CD4-positive, alpha-beta T cell (primary cell): ENCODE measurements at regions not wholly inside any gene's neighbourhood (a gene's known extent, or its start where the extent isn't known, plus 50 kb on each side); places are given as distances from the start of the nearest gene placed in this dataset.

Experiments used
- ATAC-seq: fragments of 200-7000 bp; cut with Tn5 transposase; one replicate; pipeline ENCODE4 v1.10.0; 2022; ENCODE audit warnings: mild to moderate bottlenecking; ENCODE audit not compliant: poor library complexity
- CTCF ChIA-PET: fragments of 350-600 bp; sonication (Branson Sonifier 250); formaldehyde crosslinking; loops from one replicate; lab custom pipeline; 2021; ENCODE audit warnings: antibody characterized with exemption, inconsistent platforms; lab: Charles Lee
- POLR2A ChIA-PET: fragments of 350-600 bp; sonication (Branson Sonifier 250); formaldehyde crosslinking; loops from one replicate; lab custom pipeline; 2021; ENCODE audit warnings: antibody characterized with exemption, inconsistent platforms; lab: Charles Lee
- DNase-seq, 14 experiments: peaks; one replicate each; pipeline ENCODE4 v3.0.0-alpha.2; 2013 to 2020; ENCODE audit warnings: mixed read lengths in 2 of 14
- H3K27ac ChIP-seq, 2 donors: one replicate each; pipeline versions ENCODE4 v1.5.1 to v1.7.0; 2013; ENCODE audit warnings: low read length in 2 of 2, low read depth in 1 of 2, mild to moderate bottlenecking in 1 of 2
- H3K27me3 ChIP-seq, 2 experiments: 1 replicate in 1 of 2; 2 replicates in 1 of 2; pipeline versions ENCODE4 v1.6.1 to v1.7.0; 2013; ENCODE audit warnings: low read length in 2 of 2, control low read depth in 1 of 2, mild to moderate bottlenecking in 1 of 2, moderate library complexity in 1 of 2; ENCODE audit not compliant: insufficient read depth in 2 of 2, control insufficient read depth in 1 of 2
- H3K36me3 ChIP-seq: one replicate; pipeline ENCODE4 v1.6.1; 2013; ENCODE audit warnings: low read length, control low read depth; ENCODE audit not compliant: insufficient read depth
- H3K4me1 ChIP-seq: one replicate; pipeline ENCODE4 v1.6.1; 2013; ENCODE audit warnings: low read length, control low read depth; ENCODE audit not compliant: insufficient read depth
- H3K4me3 ChIP-seq: one replicate; pipeline ENCODE4 v1.5.1; 2013; ENCODE audit warnings: mild to moderate bottlenecking, low read length, moderate library complexity
- H3K9me3 ChIP-seq, 2 experiments: 1 replicate in 1 of 2; 2 replicates in 1 of 2; pipeline versions ENCODE4 v1.6.1 to v1.7.0; 2013; ENCODE audit warnings: low read length in 2 of 2, mild to moderate bottlenecking in 2 of 2, control low read depth in 1 of 2, moderate library complexity in 1 of 2; ENCODE audit not compliant: control insufficient read depth in 1 of 2, insufficient read depth in 1 of 2
- H3K27ac Mint-ChIP-seq: one replicate; pipeline ENCODE4 v1.8.0; 2020; ENCODE audit warnings: mixed read lengths
- H3K27me3 Mint-ChIP-seq: one replicate; pipeline ENCODE4 v1.8.0; 2021; ENCODE audit warnings: mixed read lengths
- H3K36me3 Mint-ChIP-seq: one replicate; pipeline ENCODE4 v1.8.0; 2021; ENCODE audit warnings: low read depth, mixed read lengths
- H3K4me1 Mint-ChIP-seq: one replicate; pipeline ENCODE4 v1.8.0; 2021; ENCODE audit warnings: low read depth, mixed read lengths
- H3K4me3 Mint-ChIP-seq: one replicate; pipeline ENCODE4 v1.8.0; 2020; ENCODE audit warnings: mild to moderate bottlenecking, mixed read lengths
- H3K9me3 Mint-ChIP-seq: one replicate; pipeline ENCODE4 v1.8.0; 2020; ENCODE audit warnings: mixed read lengths
- intact Hi-C, 2 experiments: fragments of 100-400 bp; cut with DNase I in 1 of 2; cut with micrococcal nuclease in 1 of 2; formaldehyde crosslinking; loops; one replicate each; pipeline versions ENCODE4 v1.15.1 to v1.9.0; 2023 to 2025; cut with DNase I, micrococcal nuclease
- TF ChIP-seq, protein P1 (sequence below): fragments of 200-600 bp; IDR thresholded peaks from one replicate; pipeline ENCODE4 v1.8.0; 2022; ENCODE audit warnings: antibody characterized with exemption, mild to moderate bottlenecking

- Histone ChIP-seq H3K27me3 (no peaks in the 10 kb centered on the region), H3K27ac (no peak overlapping the region), H3K9me3 (no peaks in the 10 kb centered on the region), H3K4me1 (no peaks in the 10 kb centered on the region), H3K36me3 (no peaks in the 10 kb centered on the region), H3K4me3 (no peak overlapping the region)
- Mint-ChIP-seq H3K9me3 (peaks cover 2% of the 10 kb centered on the region), H3K36me3 (no peaks in the 10 kb centered on the region), H3K4me3 (no peak overlapping the region), H3K27ac (no peak overlapping the region), H3K27me3 (no peaks in the 10 kb centered on the region), H3K4me1 (no peaks in the 10 kb centered on the region)
- TF ChIP-seq, protein P1, sequence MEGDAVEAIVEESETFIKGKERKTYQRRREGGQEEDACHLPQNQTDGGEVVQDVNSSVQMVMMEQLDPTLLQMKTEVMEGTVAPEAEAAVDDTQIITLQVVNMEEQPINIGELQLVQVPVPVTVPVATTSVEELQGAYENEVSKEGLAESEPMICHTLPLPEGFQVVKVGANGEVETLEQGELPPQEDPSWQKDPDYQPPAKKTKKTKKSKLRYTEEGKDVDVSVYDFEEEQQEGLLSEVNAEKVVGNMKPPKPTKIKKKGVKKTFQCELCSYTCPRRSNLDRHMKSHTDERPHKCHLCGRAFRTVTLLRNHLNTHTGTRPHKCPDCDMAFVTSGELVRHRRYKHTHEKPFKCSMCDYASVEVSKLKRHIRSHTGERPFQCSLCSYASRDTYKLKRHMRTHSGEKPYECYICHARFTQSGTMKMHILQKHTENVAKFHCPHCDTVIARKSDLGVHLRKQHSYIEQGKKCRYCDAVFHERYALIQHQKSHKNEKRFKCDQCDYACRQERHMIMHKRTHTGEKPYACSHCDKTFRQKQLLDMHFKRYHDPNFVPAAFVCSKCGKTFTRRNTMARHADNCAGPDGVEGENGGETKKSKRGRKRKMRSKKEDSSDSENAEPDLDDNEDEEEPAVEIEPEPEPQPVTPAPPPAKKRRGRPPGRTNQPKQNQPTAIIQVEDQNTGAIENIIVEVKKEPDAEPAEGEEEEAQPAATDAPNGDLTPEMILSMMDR: no peak
- intact Hi-C loops: no loop called here
- DNase-seq: no peak
- ATAC-seq: no peak
- POLR2A ChIA-PET: no interaction called here
- CTCF ChIA-PET: no interaction called here
These were observed 1171.3 kb downstream of the EFNB2 start for GRCh38 chr13:105364191-105364590.

DNA sequence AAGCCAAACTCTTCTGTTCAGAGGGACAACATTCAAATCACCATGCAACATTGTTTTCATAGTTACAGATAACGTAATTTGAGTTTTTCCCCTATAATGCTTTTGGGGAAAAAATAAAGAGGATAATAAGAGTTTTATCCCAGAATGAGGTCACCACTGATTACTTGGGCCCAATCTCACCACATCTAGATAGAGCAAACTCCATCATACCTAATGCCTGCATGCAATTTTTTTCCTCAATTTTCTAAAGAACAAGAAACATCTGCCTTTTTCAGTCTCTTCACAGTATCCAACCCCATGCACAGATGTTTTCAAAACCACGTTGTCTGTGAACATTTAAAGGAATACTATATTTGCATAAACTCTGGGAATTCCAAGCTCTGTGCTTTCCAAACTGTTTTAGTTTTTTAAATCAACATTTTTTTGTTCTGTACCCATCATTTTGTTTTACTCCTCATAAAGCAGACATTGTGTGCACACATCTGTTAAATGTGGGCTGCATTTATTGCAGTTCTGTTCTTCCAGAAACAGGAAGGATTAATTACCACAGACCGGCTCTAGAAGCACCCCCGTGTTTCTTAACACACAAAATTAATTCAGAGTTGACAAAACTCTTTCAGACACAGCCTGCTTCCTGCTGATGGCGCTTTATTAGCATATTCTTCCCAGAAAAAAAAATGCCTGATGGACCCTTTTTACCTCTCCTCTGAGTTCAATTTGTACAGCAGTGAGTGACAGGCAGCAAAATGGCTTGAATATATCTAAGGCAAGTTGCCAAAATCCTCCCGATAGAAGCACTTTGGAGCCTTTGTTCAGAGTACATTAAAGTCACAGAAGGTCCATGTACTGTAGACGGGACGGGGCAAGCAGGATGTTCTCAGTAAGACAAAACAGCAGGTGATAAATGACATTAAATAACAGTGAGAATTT lies 1171.9 kb downstream of the EFNB2 start:
- DNase-seq (no peak), ATAC-seq (no peak)
- H3K36me3 Mint-ChIP-seq: no peaks in the 10 kb centered on the region
- H3K4me3 Mint-ChIP-seq: no peak overlapping the region
- H3K4me3 ChIP-seq: no peak overlapping the region
- no peaks in the 10 kb centered on the region for H3K27me3 ChIP-seq
- H3K4me1 Mint-ChIP-seq: no peaks in the 10 kb centered on the region
- H3K27ac Mint-ChIP-seq: no peak overlapping the region
- H3K9me3 Mint-ChIP-seq: peaks cover under 1% of the 10 kb centered on the region
- no peak overlapping the region for H3K27ac ChIP-seq
- TF ChIP-seq, protein P1: no peak
- H3K9me3 ChIP-seq: no peaks in the 10 kb centered on the region
- H3K27me3 Mint-ChIP-seq: no peaks in the 10 kb centered on the region
- intact Hi-C loops: no loop called here
- POLR2A ChIA-PET: no interaction called here
- CTCF ChIA-PET: no interaction called here
- no peaks in the 10 kb centered on the region for H3K4me1 ChIP-seq
- H3K36me3 ChIP-seq: no peaks in the 10 kb centered on the region

GRCh38 chr13:105353654-105354053 lies 1181.8 kb downstream of the EFNB2 start:
- intact Hi-C loops: no loop called here
- Mint-ChIP-seq H3K9me3 (no peaks in the 10 kb centered on the region), H3K27ac (no peak overlapping the region), H3K4me1 (no peaks in the 10 kb centered on the region), H3K4me3 (no peak overlapping the region), H3K36me3 (no peaks in the 10 kb centered on the region), H3K27me3 (no peaks in the 10 kb centered on the region)
- Histone ChIP-seq H3K9me3 (peaks cover 0 to 3% of the 10 kb centered on the region in 2 experiments), H3K36me3 (no peaks in the 10 kb centered on the region), H3K4me1 (no peaks in the 10 kb centered on the region), H3K27ac (no peak overlapping the region), H3K27me3 (no peaks in the 10 kb centered on the region), H3K4me3 (no peak overlapping the region)
- ChIA-PET CTCF (no interaction called here), POLR2A (no interaction called here)
- TF ChIP-seq, protein P1: no peak
- ATAC-seq: no peak
- no peak for DNase-seq
